Chondrocyte (in vitro differentiated cells): ENCODE measurements at regions not wholly inside any gene's neighbourhood (a gene's known extent, or its start where the extent isn't known, plus 50 kb on each side); places are given as distances from the start of the nearest gene placed in this dataset.

Experiments used
- DNase-seq: peaks from one replicate; pipeline ENCODE4 v3.0.0; 2021; ENCODE audit warnings: mixed read lengths, low spot score
- H3K27ac Mint-ChIP-seq: one replicate; pipeline ENCODE4 v1.8.0; 2021; ENCODE audit warnings: mild to moderate bottlenecking, moderate library complexity, mixed read lengths; ENCODE audit not compliant: unreplicated experiment
- H3K27me3 Mint-ChIP-seq: 2 replicates; pipeline ENCODE4 v1.8.0; 2021; ENCODE audit warnings: low read depth, mixed read lengths
- H3K36me3 Mint-ChIP-seq: 2 replicates; pipeline ENCODE4 v1.8.0; 2021; ENCODE audit warnings: low read depth, mixed read lengths
- H3K4me1 Mint-ChIP-seq: 2 replicates; pipeline ENCODE4 v1.8.0; 2021; ENCODE audit warnings: low read depth, mild to moderate bottlenecking, mixed read lengths
- H3K4me3 Mint-ChIP-seq: one replicate; pipeline ENCODE4 v1.8.0; 2021; ENCODE audit warnings: mild to moderate bottlenecking, moderate library complexity, mixed read lengths; ENCODE audit not compliant: unreplicated experiment
- H3K9me3 Mint-ChIP-seq: 2 replicates; pipeline ENCODE4 v1.8.0; 2021; ENCODE audit warnings: low read depth, mixed read lengths
- CTCF ChIP-seq: fragments of 200-600 bp; sonication (generic); IDR thresholded peaks from 2 replicates; pipeline ENCODE4 v1.5.0; 2021; ENCODE audit warnings: antibody characterized with exemption, mild to moderate bottlenecking, moderate library complexity

- Mint-ChIP-seq H3K27ac (no peak overlapping the region), H3K4me1 (peaks cover 25% of the 10 kb centered on the region), H3K9me3 (no peaks in the 10 kb centered on the region), H3K27me3 (no peaks in the 10 kb centered on the region), H3K4me3 (no peak overlapping the region), H3K36me3 (no peaks in the 10 kb centered on the region)
- TF ChIP-seq CTCF, result no peak
- no peak for DNase-seq
Measured at GRCh38 chr2:226554701-226555100, 244.9 kb downstream of the IRS1 start.

DNA sequence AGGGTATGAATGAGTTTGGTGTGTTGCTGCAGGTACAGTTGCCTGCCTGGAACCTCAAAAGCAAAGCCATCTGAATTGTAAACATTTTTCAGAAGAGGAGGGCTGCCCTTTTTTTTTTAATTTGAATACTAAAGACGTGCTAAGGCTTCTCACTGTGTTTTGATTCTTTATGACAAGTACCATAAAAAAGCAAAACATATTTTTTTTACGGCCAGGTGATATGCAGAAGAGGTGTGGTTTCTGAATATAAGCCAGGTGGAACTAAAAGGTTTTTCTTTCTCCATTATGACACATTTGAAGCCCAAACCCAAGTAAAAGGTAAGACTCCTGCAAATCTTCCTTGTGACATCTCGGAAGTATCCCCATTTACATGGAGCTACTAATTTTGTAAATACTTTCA, 246.3 kb downstream of the IRS1 start:
- H3K4me3 Mint-ChIP-seq, result no peak overlapping the region
- H3K36me3 Mint-ChIP-seq, result no peaks in the 10 kb centered on the region
- DNase-seq, result no peak
- no peaks in the 10 kb centered on the region for H3K27me3 Mint-ChIP-seq
- H3K4me1 Mint-ChIP-seq, result peaks cover 33% of the 10 kb centered on the region
- TF ChIP-seq CTCF, result no peak
- no peaks in the 10 kb centered on the region for H3K9me3 Mint-ChIP-seq
- no peak overlapping the region for H3K27ac Mint-ChIP-seq

GRCh38 chr2:226552571-226553285, 246.9 kb downstream of the IRS1 start:
- Mint-ChIP-seq H3K4me1 (peaks cover 34% of the 10 kb centered on the region), H3K9me3 (no peaks in the 10 kb centered on the region), H3K4me3 (no peak overlapping the region), H3K36me3 (no peaks in the 10 kb centered on the region), H3K27ac (no peak overlapping the region), H3K27me3 (no peaks in the 10 kb centered on the region)
- no peak for TF ChIP-seq CTCF
- DNase-seq, result no peak

- DNase-seq, result no peak
- peaks cover 30% of the 10 kb centered on the region for H3K4me1 Mint-ChIP-seq
- no peak overlapping the region for H3K4me3 Mint-ChIP-seq
- no peaks in the 10 kb centered on the region for H3K36me3 Mint-ChIP-seq
- no peak for TF ChIP-seq CTCF
- no peaks in the 10 kb centered on the region for H3K9me3 Mint-ChIP-seq
- H3K27me3 Mint-ChIP-seq, result no peaks in the 10 kb centered on the region
- no peak overlapping the region for H3K27ac Mint-ChIP-seq
Measured at GRCh38 chr2:226551522-226552250, 247.9 kb downstream of the IRS1 start.

- Mint-ChIP-seq H3K27ac (no peak overlapping the region), H3K27me3 (no peaks in the 10 kb centered on the region), H3K4me1 (peaks cover 24% of the 10 kb centered on the region), H3K4me3 (no peak overlapping the region), H3K9me3 (no peaks in the 10 kb centered on the region), H3K36me3 (no peaks in the 10 kb centered on the region)
- DNase-seq, result no peak
- no peak for TF ChIP-seq CTCF
Measured at GRCh38 chr2:226550801-226551200, 248.8 kb downstream of the IRS1 start.
